H1 (cell line): ENCODE measurements at regions not wholly inside any gene's neighbourhood (a gene's known extent, or its start where the extent isn't known, plus 50 kb on each side); places are given as distances from the start of the nearest gene placed in this dataset.

Experiments
- CTCF ChIA-PET: fragments of 300-600 bp; sonication (Branson Sonifier 250); formaldehyde crosslinking; loops from one replicate; lab custom pipeline; 2021; ENCODE audit not compliant: partially characterized antibody; lab: Charles Lee
- POLR2A ChIA-PET: fragments of 300-600 bp; sonication (Branson Sonifier 250); formaldehyde crosslinking; loops from one replicate; lab custom pipeline; 2021; ENCODE audit warnings: inconsistent platforms; ENCODE audit not compliant: partially characterized antibody; lab: Charles Lee
- DNase-seq, 2 experiments: peaks; one replicate each; pipeline versions ENCODE4 v3.0.0 to v3.0.0-alpha.2; 2010 to 2022; ENCODE audit warnings: low spot score in 2 of 2, low read depth in 1 of 2, mixed read lengths in 1 of 2
- FAIRE-seq: peaks from 2 replicates; lab custom pipeline; 2011; peaks lifted over from hg19 to GRCh38; lab: Jason Lieb, UNC
- H2AFZ ChIP-seq: 2 replicates; pipeline ENCODE4 v1.8.1; 2012; ENCODE audit warnings: low read length, inconsistent platforms
- H2AK5ac ChIP-seq: 2 replicates; pipeline ENCODE4 v1.6.1; 2013; ENCODE audit warnings: low read depth, low read length
- H2BK120ac ChIP-seq: replicated peaks from 2 replicates; pipeline ENCODE3; 2013; ENCODE audit warnings: low read depth, low read length, inconsistent platforms
- H2BK12ac ChIP-seq: 2 replicates; pipeline ENCODE4 v1.6.1; 2013; ENCODE audit warnings: low read depth, low read length
- H2BK15ac ChIP-seq: 2 replicates; pipeline ENCODE4 v1.6.1; 2013; ENCODE audit warnings: low read length
- H2BK20ac ChIP-seq: 2 replicates; pipeline ENCODE4 v1.6.1; 2013; ENCODE audit warnings: low read length
- H2BK5ac ChIP-seq: 2 replicates; pipeline ENCODE4 v1.6.1; 2013; ENCODE audit warnings: low read depth, low read length
- H3K14ac ChIP-seq: 2 replicates; pipeline ENCODE4 v1.6.1; 2013; ENCODE audit warnings: inconsistent platforms; ENCODE audit not compliant: insufficient read length
- H3K18ac ChIP-seq: 2 replicates; pipeline ENCODE4 v1.6.1; 2013; ENCODE audit warnings: low read length; ENCODE audit errors: extremely low read depth
- H3K23ac ChIP-seq: 2 replicates; pipeline ENCODE4 v1.6.1; 2013; ENCODE audit warnings: inconsistent platforms; ENCODE audit not compliant: insufficient read length
- H3K23me2 ChIP-seq: 2 replicates; pipeline ENCODE4 v1.6.1; 2013; ENCODE audit warnings: low read depth, low read length
- H3K27ac ChIP-seq: 2 replicates; pipeline ENCODE4 v1.6.1; 2011; ENCODE audit warnings: low read depth, low read length, inconsistent platforms
- H3K27me3 ChIP-seq, 4 experiments: replicated peaks in 1 of 4; 1 replicate in 1 of 4; 2 replicates in 3 of 4; pipeline versions ENCODE4 v1.6.1 to v1.8.1; 2011 to 2013; ENCODE audit warnings: low read length in 3 of 4, mild to moderate bottlenecking in 3 of 4, inconsistent platforms in 2 of 4, mixed read lengths in 2 of 4, moderate library complexity in 1 of 4; ENCODE audit not compliant: control insufficient read depth in 3 of 4, insufficient read depth in 3 of 4; ENCODE audit errors: extremely low read depth in 1 of 4
- H3K36me3 ChIP-seq, 4 experiments: 2 replicates each; pipeline versions ENCODE4 v1.6.1 to v1.8.1; 2011 to 2013; ENCODE audit warnings: mild to moderate bottlenecking in 4 of 4, low read length in 3 of 4, moderate library complexity in 2 of 4, control low read depth in 1 of 4, inconsistent platforms in 1 of 4; ENCODE audit not compliant: insufficient read depth in 4 of 4, control insufficient read depth in 2 of 4
- H3K4ac ChIP-seq: replicated peaks from 2 replicates; pipeline ENCODE3; 2013; ENCODE audit warnings: low read length, low read depth, mixed read lengths, inconsistent platforms; ENCODE audit not compliant: insufficient read length
- H3K4me1 ChIP-seq, 4 experiments: replicated peaks in 1 of 4; 1 replicate in 1 of 4; 2 replicates in 3 of 4; pipeline versions ENCODE4 v1.6.1 to v1.8.1; 2011 to 2013; ENCODE audit warnings: low read length in 3 of 4, inconsistent platforms in 2 of 4, mixed read lengths in 1 of 4; ENCODE audit not compliant: insufficient read depth in 4 of 4, control insufficient read depth in 3 of 4
- H3K4me2 ChIP-seq, 2 experiments: 2 replicates each; pipeline versions ENCODE4 v1.6.1 to v1.8.1; 2011 to 2013; ENCODE audit warnings: low read depth in 2 of 2, low read length in 2 of 2, control low read depth in 1 of 2, inconsistent platforms in 1 of 2, mild to moderate bottlenecking in 1 of 2; ENCODE audit not compliant: insufficient read depth in 1 of 2
- H3K4me3 ChIP-seq, 4 experiments: fragments of 200-600, 300-600 bp in 1 of 4; sonication (generic), shearing (Covaris generic), sonication (Bioruptor Twin) in 1 of 4; 2 replicates each; pipeline versions ENCODE4 v1.5.1 to v1.8.1; 2011 to 2016; ENCODE audit warnings: low read length in 4 of 4, low read depth in 3 of 4, control low read depth in 2 of 4, inconsistent platforms in 2 of 4, mild to moderate bottlenecking in 2 of 4, mixed read lengths in 1 of 4, moderate library complexity in 1 of 4; ENCODE audit not compliant: insufficient read depth in 2 of 4; ENCODE audit errors: extremely low read depth in 1 of 4
- H3K56ac ChIP-seq: replicated peaks from 2 replicates; pipeline ENCODE3; 2013; ENCODE audit warnings: low read depth, mild to moderate bottlenecking, mixed read lengths, low read length, inconsistent platforms; ENCODE audit not compliant: insufficient read length
- H3K79me1 ChIP-seq: 2 replicates; pipeline ENCODE4 v1.6.1; 2013; ENCODE audit warnings: low read depth, low read length, control low read depth
- H3K79me2 ChIP-seq, 2 experiments: 2 replicates each; pipeline versions ENCODE4 v1.6.1 to v1.8.1; 2012 to 2013; ENCODE audit warnings: low read length in 2 of 2, mild to moderate bottlenecking in 2 of 2, inconsistent platforms in 1 of 2; ENCODE audit not compliant: insufficient read depth in 2 of 2, control insufficient read depth in 1 of 2
- H3K9ac ChIP-seq, 4 experiments: replicated peaks in 1 of 4; 1 replicate in 1 of 4; 2 replicates in 3 of 4; pipeline versions ENCODE4 v1.6.1 to v1.8.1; 2011 to 2013; ENCODE audit warnings: low read depth in 3 of 4, low read length in 3 of 4, control low read depth in 2 of 4, mild to moderate bottlenecking in 2 of 4, moderate library complexity in 2 of 4, inconsistent platforms in 1 of 4; ENCODE audit errors: extremely low read depth in 1 of 4
- H3K9me3 ChIP-seq, 2 experiments: 2 replicates each; pipeline versions ENCODE4 v1.6.1 to v1.8.1; 2012 to 2013; ENCODE audit warnings: mild to moderate bottlenecking in 2 of 2, moderate library complexity in 2 of 2, control low read depth in 1 of 2, inconsistent platforms in 1 of 2, low read depth in 1 of 2, low read length in 1 of 2, mixed read lengths in 1 of 2; ENCODE audit not compliant: insufficient read depth in 2 of 2
- H4K20me1 ChIP-seq, 2 experiments: replicated peaks in 1 of 2; 2 replicates each; pipeline versions ENCODE3 to v1.8.1; 2011 to 2013; ENCODE audit warnings: inconsistent platforms in 2 of 2, low read length in 2 of 2, mild to moderate bottlenecking in 1 of 2; ENCODE audit not compliant: insufficient read depth in 2 of 2, control insufficient read depth in 1 of 2
- H4K5ac ChIP-seq: 2 replicates; pipeline ENCODE4 v1.6.1; 2013; ENCODE audit warnings: low read length, low read depth, mixed read lengths, inconsistent platforms; ENCODE audit not compliant: insufficient read length
- H4K8ac ChIP-seq: 2 replicates; pipeline ENCODE4 v1.8.0; 2013; ENCODE audit warnings: mild to moderate bottlenecking, moderate library complexity, low read length, inconsistent platforms; ENCODE audit not compliant: insufficient read depth; ENCODE audit errors: extremely low read depth
- H4K91ac ChIP-seq: replicated peaks from 2 replicates; pipeline ENCODE3; 2013; ENCODE audit warnings: low read length, mixed read lengths, inconsistent platforms; ENCODE audit not compliant: insufficient read length
- ASH2L ChIP-seq: fragments of 200-600, 300-600 bp; sonication (generic); IDR thresholded peaks from one replicate; pipeline ENCODE4 v1.7.1; 2017; ENCODE audit warnings: low read length
- CHD1 ChIP-seq: IDR thresholded peaks from 2 replicates; pipeline ENCODE4 v1.6.1; 2012; ENCODE audit warnings: low read depth, low read length, improper control_type of control experiment
- HDAC6 ChIP-seq: IDR thresholded peaks from one replicate; pipeline ENCODE4 v1.7.1; 2012; ENCODE audit warnings: low read depth, mild to moderate bottlenecking, inconsistent platforms, low read length, moderate library complexity
- SIX5 ChIP-seq: IDR thresholded peaks from 2 replicates; pipeline ENCODE4 v1.6.1; 2011; ENCODE audit warnings: mild to moderate bottlenecking, low read depth, low read length
- TAF1 ChIP-seq: IDR thresholded peaks from 2 replicates; pipeline ENCODE4 v1.6.1; 2011; ENCODE audit warnings: mild to moderate bottlenecking, low read depth, low read length
- YY1 ChIP-seq: IDR thresholded peaks from 2 replicates; pipeline ENCODE4 v1.6.1; 2011; ENCODE audit warnings: low read depth, mild to moderate bottlenecking, low read length
- WGBS, 2 experiments: shearing (Covaris generic) in 1 of 2; methylation state at CpG; one replicate each; pipeline versions ENCODE4 v1.1.6 to v1.1.7; 2013 to 2015; ENCODE audit warnings: low lambda C conversion rate in 2 of 2, mixed read lengths in 2 of 2, inconsistent platforms in 1 of 2, low coverage in 1 of 2, missing lambda C conversion rate in 1 of 2; ENCODE audit not compliant: insufficient replicate concordance in 2 of 2, insufficient coverage in 1 of 2, insufficient read length in 1 of 2; ENCODE audit errors: extremely low coverage in 1 of 2, missing lambda C conversion rate in 1 of 2; 5-methylcytosine and 5-hydroxymethylcytosine counted together
- TF ChIP-seq, protein P1 (sequence below): IDR thresholded peaks from 2 replicates; pipeline ENCODE4 v1.6.1; 2011; ENCODE audit warnings: low read length, improper control_type of control experiment

DNA sequence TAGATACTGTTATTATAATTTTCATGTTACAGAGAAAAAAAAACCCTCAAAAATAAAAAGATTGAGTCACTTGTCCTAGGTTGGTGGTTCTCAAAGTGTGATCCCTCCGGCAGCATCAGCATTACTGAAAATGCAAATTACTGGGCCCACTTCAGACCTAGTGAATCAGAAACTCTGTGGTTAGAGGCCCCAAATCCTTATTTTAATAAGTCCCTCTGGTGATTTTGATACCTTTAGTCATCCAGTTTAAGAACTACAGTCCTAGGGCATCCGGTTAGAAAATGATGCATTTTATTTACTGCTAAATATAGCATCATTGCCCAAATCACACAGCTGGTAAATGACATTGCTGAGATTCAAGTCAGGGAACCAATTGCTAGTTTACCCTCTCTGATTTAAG lies 203.7 kb upstream of the RUNX1 start:
- Histone ChIP-seq H2BK12ac (no peak overlapping the region), H3K9ac (no peak overlapping the region), H2BK120ac (no peak overlapping the region), H4K8ac (no peak overlapping the region)
- no peak for DNase-seq
- ChIA-PET CTCF (interaction anchor here (1.1 kb wide), 1 partner anchor 9 kb away, joined by 3 read pairs; no protein-coding TSS in a partner anchor), POLR2A (no interaction called here)
- no peak for FAIRE-seq
- TF ChIP-seq HDAC6 (no peak), CHD1 (no peak), TAF1 (no peak), SIX5 (no peak), YY1 (no peak), ASH2L (no peak)
- TF ChIP-seq, protein P1, sequence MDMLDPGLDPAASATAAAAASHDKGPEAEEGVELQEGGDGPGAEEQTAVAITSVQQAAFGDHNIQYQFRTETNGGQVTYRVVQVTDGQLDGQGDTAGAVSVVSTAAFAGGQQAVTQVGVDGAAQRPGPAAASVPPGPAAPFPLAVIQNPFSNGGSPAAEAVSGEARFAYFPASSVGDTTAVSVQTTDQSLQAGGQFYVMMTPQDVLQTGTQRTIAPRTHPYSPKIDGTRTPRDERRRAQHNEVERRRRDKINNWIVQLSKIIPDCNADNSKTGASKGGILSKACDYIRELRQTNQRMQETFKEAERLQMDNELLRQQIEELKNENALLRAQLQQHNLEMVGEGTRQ, result no peak
- TF ChIP-seq, all 59 proteins: peak for 0
- 93% methylated on average over 2 of the region's 2 CpGs; no CpG with 5 or more reads in 1 of the 2 experiments for WGBS, 2 experiments
- Histone ChIP-seq H2AFZ (no peak overlapping the region), H3K18ac (no peak overlapping the region), H2BK20ac (no peak overlapping the region), H3K4me3 (no peak overlapping the region), H3K36me3 (no peaks in the 10 kb centered on the region), H3K56ac (no peak overlapping the region), H4K91ac (no peak overlapping the region), H3K4ac (no peak overlapping the region), H4K20me1 (no peaks in the 10 kb centered on the region), H3K27ac (no peak overlapping the region), H3K27me3 (no peaks in the 10 kb centered on the region), H3K23me2 (no peaks in the 10 kb centered on the region; the same call in 1 of the 2 replicates), H2AK5ac (no peak overlapping the region), H3K79me1 (no peaks in the 10 kb centered on the region), H2BK15ac (no peak overlapping the region), H3K79me2 (no peaks in the 10 kb centered on the region), H3K23ac (no peak overlapping the region), H3K9me3 (peaks cover 0 to 4% of the 10 kb centered on the region in 2 experiments; a peak in 3 of 4 replicates), H4K5ac (no peak overlapping the region), H2BK5ac (no peak overlapping the region), H3K4me1 (peaks cover 0 to 4% (median 0%) of the 10 kb centered on the region in 4 experiments; a peak in 4 of 7 replicates), H3K14ac (no peak overlapping the region), H3K4me2 (no peak overlapping the region)
